GM23338 (cell line): ENCODE measurements at regions not wholly inside any gene's neighbourhood (a gene's known extent, or its start where the extent isn't known, plus 50 kb on each side); places are given as distances from the start of the nearest gene placed in this dataset.

Experiments
- CREB1 ChIP-seq: fragments of 250-450 bp; sonication (Bioruptor Pico); IDR thresholded peaks from 2 replicates; pipeline ENCODE4 v1.5.0; 2020; ENCODE audit warnings: low read depth, mild to moderate bottlenecking, moderate library complexity
- CTCF ChIP-seq, 2 experiments: fragments of 200-600 bp in 1 of 2; sonication (generic) in 1 of 2; conservative IDR thresholded peaks; 2 replicates each; pipeline versions ENCODE4 v1.5.1 to v1.6.1; 2016 to 2017; ENCODE audit warnings: antibody characterized with exemption in 2 of 2, low read depth in 2 of 2, mild to moderate bottlenecking in 2 of 2, moderate library complexity in 1 of 2
- ETS1 ChIP-seq: IDR thresholded peaks from 2 replicates; pipeline ENCODE4 v1.6.1; 2016; ENCODE audit warnings: antibody characterized with exemption
- EZH2 ChIP-seq: fragments of 200-600 bp; sonication (generic); IDR thresholded peaks from one replicate; pipeline ENCODE4 v1.8.0; 2017; ENCODE audit warnings: antibody characterized with exemption, mild to moderate bottlenecking, low read depth; ENCODE audit not compliant: unreplicated experiment
- EZH2phosphoT487 ChIP-seq: fragments of 200-600 bp; sonication (generic); IDR thresholded peaks from one replicate; pipeline ENCODE4 v1.8.1; 2018; ENCODE audit warnings: antibody characterized with exemption; ENCODE audit not compliant: unreplicated experiment
- JUNB ChIP-seq: IDR thresholded peaks from one replicate; pipeline ENCODE4 v1.6.1; 2016; ENCODE audit warnings: antibody characterized with exemption; ENCODE audit not compliant: unreplicated experiment
- NANOG ChIP-seq: IDR thresholded peaks from 2 replicates; pipeline ENCODE4 v1.6.1; 2016; ENCODE audit warnings: antibody characterized with exemption, borderline replicate concordance
- POLR2AphosphoS5 ChIP-seq: IDR thresholded peaks from 2 replicates; pipeline ENCODE4 v1.6.1; 2016; ENCODE audit warnings: antibody characterized with exemption, low read depth
- REST ChIP-seq: IDR thresholded peaks from one replicate; pipeline ENCODE4 v1.6.1; 2018; ENCODE audit warnings: antibody characterized with exemption; ENCODE audit not compliant: unreplicated experiment
- STAT1 ChIP-seq: IDR thresholded peaks from one replicate; pipeline ENCODE4 v1.6.1; 2016; ENCODE audit warnings: antibody characterized with exemption; ENCODE audit not compliant: unreplicated experiment
- ZNF114 ChIP-seq: fragments of 250-450 bp; sonication (Bioruptor Pico); IDR thresholded peaks from 2 replicates; pipeline ENCODE4 v1.5.0; 2020; ENCODE audit warnings: mild to moderate bottlenecking, moderate library complexity
- ZNF331 ChIP-seq: fragments of 250-450 bp; sonication (Bioruptor Pico); IDR thresholded peaks from 2 replicates; pipeline ENCODE4 v1.5.0; 2020; ENCODE audit warnings: low read depth, mild to moderate bottlenecking, moderate library complexity

GRCh38 chr9:88661759-88662158 lies 126.8 kb downstream of the NXNL2 start:
- TF ChIP-seq EZH2 (no peak), CTCF (conservative IDR thresholded peaks at IDR 0.05; ENCODE audit: low read depth in 2 of 2) (peak in 1 of 2 experiments; percentile 34; a peak in 1 of 4 replicates), POLR2AphosphoS5 (no peak), EZH2phosphoT487 (no peak), REST (no peak), CREB1 (CRISPR knock-in tag) (no peak), JUNB (no peak), NANOG (no peak), STAT1 (no peak), ZNF331 (CRISPR knock-in tag) (no peak), ZNF114 (CRISPR knock-in tag) (no peak), ETS1 (no peak)
